Cardiac septum (tissue), 1 donor: ENCODE measurements at regions not wholly inside any gene's neighbourhood (a gene's known extent, or its start where the extent isn't known, plus 50 kb on each side); places are given as distances from the start of the nearest gene placed in this dataset.

Source experiments
- DNase-seq: peaks from one replicate; pipeline ENCODE4 v3.0.0-alpha.2; 2020; ENCODE audit warnings: low spot score
- intact Hi-C: fragments of 100-400 bp; cut with DNase I; formaldehyde crosslinking; loops from one replicate; pipeline ENCODE4 v1.14.0; 2022
- donor health status: DM: no; HTN: no; CAD: no.

DNA sequence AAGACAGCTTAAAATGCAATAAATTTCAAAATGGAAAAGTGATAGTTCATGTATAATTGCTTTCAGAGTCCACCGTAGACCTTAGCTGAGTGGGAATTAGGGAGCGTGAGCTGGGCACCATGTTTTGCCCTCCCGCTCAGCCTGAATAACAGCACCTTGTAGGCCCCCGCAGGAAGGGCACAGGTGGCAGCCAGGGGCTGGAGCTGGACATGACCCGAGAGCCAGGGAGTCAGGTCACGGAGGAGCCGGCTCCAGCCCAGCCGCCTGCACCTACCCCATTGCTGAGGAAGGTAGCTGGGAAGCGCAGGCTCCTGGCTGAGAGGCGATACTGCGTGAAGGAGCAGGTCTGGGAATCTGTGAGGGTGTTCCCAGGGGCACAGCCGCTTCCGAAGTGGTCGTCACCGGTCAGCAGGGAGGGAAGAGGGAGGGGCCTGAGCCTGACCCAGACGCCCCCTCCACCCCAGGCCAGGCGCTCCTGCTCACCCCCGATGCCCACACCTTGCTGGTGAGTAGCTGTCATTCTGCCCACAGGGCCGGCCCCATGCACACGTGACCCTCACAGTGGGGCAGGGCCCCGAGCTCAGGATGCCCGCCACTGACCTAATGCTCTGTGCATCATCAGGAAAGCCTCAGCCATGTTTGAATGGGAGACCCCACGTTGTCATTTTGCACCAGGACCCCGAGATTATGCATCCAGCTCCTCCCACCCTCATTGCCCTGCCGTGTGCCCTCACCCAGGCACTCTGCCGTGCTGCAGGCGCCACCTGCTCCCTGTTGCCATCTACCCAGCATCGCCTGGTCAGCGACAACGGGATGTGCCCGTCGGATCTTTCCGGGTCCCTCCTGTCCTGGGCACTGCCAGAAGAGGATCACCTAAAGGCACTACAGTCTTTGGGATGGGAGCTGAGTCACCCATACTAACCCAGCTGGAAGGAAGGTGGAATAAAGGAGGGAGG is 129.2 kb upstream of the TCERG1L start:
- no peak for DNase-seq
- intact Hi-C loops, result no loop called here

DNA sequence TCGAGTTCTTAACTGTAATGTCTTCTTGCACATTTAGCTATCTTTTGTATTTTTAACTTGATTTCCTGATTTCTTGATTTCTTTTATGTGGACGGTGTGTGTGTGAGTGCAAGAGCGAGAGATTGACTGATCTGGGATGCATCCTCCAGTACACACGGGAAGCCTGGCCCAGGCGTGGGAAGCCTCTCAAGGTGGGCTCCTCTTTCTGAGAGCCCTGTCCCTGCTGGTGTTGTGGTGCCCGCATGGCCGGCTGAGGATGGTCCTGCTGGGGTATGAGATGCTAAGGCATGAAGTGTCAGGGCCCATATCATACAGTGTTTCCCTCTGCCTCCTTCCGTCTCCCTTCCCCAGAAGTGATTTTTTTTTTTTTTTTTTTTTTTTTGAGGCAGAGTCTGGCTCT is 130.8 kb upstream of the TCERG1L start:
- DNase-seq, result no peak
- intact Hi-C loops, result no loop called here

DNA sequence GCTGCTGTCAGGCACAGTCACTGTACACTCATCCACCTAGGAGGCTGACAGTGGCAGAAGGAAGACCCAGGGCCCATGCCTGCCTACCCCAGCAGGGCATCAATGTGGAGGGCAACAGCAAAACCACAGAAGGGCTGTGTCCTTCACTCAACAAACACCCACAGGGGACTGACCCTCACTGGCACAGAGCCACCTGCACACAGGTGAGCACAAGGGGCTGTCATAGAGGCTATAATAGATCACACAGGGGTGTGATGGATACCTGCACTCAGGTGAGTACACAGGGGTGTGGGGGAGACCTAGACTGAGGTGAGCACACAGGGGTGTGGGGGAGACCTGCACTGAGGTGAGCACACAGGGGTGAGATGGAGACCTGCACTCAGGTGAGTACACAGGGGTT is 132.8 kb upstream of the TCERG1L start:
- intact Hi-C loops, result no loop called here
- DNase-seq, result no peak

DNA sequence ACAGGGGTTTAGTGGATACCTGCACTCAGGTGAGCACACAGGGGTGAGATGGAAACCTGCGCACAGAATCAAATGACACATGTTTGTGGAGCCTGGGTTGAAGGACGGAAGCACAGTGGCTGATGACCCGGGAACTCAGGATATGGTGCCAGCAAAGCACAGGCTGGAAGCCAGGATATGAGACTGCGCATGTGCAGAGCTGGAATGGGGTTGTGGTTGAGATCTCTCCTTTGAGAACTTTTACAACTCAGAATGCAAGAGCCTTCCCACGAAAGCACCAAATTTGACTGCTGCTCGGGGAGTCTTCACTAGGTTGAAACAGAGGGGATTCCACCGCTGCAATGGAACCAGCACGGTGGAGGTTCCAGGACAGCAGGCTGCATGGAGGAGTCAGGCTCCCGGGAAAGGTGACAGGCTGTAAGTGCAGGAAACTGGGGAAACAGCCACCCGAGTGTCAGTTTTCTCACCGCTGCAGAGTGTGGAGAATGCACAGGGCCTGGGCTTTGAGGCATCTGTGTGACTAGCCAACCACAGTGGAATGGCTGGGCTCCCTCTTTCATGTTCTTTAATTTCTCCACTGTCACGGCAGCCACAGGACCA is 133.4 kb upstream of the TCERG1L start:
- intact Hi-C loops, result no loop called here
- DNase-seq, result no peak

DNA sequence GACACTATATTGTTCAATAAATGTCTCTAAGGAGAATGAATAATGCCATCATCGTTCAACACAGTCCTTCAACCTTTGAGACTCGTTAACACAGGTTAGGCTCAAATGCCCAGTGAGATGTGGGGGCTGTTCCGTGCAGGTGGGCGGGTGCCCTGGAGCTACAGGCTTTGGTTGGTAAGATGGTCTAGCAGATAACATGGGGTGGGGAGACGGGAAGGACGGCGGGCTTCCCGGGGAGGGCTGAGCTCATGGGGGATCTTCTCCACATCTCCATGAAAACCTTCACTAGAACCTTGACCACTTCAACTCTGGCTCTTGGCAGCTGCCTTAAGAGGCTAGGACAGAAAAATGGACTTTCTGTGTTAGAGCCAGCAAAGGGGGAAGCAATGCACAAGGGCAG is 134.1 kb upstream of the TCERG1L start:
- intact Hi-C loops, result no loop called here

DNA sequence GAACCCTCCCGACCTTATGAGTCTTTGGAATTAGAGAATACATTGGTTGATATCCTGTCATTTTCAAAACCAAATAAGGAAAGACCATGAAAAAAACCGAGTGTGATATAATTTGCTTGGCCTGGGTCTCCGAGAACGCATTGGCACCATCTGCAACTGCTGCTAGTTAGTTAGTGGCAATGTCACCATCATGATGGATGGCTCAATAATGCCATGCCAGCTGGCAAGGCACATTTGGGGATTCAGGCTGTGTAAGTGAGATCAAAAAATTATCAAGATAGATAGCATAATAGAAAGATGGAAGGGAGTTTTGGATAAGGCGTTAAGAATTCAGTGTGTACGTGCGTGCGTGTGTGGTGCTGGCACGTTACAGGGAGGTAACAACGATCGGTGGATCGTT is 134.7 kb upstream of the TCERG1L start:
- intact Hi-C loops, result no loop called here
- DNase-seq, result no peak

More for the DNA sequence above, 134.1 kb upstream of the TCERG1L start:
- no peak for DNase-seq

DNA sequence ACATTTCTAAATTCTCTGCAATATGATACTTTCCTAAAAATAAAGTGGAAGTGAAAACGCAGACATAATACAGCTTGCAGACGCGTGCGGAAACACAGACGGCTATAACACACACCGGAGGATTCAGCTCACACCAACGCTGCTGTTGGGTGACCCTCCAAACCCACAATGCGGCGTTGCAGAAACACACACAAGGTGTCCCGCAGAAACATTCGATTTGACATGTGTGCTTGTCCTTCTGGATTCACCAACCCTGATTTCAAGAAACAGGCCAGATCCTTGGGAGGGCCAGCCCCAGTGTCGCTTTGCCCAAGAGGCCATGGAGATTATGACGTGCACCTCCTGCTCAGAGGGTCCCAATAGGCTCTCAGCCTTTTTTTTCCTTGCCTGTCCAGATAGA is 136.7 kb upstream of the TCERG1L start:
- intact Hi-C loops, result no loop called here
- no peak for DNase-seq

DNA sequence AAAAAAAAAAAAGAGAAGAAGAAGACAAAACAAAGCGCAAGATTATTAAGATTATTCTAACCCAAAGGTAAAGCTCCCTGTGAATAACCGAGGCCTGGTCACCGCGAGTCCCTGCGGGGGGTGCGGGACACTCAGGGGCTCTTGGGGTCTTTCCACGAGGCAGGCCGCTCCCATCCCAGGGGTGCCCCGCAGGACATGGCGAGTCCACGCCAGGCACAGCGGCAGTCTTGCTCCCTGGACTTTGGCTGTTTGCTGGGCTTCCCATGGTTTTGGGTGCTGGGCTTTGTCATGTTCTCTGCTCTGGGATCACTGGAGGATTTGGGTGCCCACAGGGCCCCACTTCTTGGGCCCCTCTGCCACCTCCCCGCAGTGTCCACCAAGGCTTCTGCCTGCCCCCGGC is 137.4 kb upstream of the TCERG1L start:
- DNase-seq, result no peak
- intact Hi-C loops, result no loop called here

DNA sequence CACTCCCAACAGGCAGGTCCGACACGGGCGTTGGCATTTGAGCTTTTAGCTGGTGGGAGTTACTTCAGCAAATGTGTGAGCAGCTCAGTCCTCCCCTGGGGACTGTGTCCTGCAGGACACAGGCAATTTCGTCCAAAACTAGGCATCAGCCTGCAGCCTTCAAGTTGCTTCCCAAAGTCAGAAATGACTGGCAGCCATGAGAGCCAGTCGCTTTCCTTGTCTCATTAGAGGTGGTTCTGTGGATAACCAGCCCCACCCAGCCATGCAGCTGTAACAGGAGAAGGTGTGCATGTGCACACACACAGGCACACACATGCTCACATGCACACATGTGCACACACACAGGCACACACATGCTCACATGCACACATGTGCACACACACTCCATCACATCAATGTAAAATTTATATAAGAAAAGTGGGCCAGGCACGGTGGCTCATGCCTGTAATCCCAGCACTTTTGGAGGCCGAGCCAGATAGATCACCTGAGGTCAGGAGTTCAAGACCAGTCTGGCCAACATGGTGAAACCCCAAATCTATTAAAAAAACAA is 138.8 kb upstream of the TCERG1L start:
- no peak for DNase-seq
- intact Hi-C loops, result no loop called here

DNA sequence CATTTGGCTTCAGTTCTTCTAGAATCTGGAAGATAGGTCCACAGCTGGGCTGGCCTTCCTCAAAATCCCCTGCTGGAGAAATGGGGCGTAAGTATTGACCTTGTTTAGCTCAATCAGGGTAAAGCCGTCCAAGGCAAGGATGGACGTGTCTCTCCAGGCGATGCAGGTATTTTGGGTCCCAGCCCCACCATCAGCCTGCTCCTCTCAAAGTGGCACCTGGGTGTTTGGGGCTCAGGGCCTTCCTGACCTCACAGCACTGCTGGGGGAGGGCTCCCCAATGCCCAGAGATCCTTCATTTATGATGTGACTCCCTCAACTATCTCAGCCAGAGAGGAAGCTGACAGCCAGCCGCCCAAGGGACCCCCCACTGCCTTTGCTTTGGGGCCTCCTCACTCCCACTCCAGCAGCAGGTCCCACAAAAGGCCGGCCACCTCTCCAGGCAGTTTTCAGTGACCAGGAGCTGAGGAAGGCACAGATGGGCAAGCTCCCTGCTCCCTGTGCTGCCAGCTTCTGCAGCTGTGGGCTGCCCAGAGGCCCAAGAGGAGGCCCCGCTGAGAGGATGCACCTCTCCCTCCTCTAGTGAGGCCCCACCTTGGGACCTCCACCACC is 140.0 kb upstream of the TCERG1L start:
- no peak for DNase-seq
- intact Hi-C loops, result no loop called here

DNA sequence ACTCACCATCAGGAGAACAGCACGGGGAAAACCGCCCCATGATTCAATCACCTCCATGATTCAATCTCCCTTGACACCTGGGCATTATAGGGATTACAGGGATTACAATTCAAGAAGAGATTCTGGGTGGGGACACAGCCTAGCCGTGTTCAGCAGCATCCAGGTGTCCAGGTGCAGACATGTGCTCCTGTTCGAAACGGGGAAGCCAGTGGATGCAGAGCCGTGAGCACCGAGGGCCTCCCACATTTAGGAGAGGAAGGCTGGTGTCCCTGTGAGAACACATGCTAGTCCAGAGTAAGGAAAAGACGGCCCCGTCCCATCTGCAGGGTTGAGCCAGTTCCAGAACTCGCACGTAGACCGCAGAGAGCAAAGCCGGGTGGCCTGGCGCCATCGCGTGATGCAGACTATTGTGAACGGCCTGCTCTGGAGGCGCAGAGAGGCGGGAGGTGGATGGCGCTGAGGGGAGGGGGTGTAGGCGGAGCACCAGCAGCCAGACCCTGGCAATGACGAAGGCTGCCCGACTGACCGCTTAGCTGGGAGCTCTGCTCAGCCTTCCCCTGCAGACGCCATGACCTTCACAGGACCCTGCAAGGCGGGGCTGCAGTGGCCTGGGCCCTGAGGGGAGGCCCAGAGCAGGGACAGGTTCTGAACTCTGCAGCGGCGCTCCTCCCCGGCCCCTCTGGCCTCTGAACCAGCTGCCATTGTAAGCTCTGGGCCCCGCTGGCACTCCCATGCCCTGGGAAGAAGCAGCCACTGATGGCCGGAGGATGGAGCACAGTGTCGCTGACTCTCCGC is 141.6 kb upstream of the TCERG1L start:
- intact Hi-C loops, result no loop called here
- DNase-seq, result peak; percentile 74

DNA sequence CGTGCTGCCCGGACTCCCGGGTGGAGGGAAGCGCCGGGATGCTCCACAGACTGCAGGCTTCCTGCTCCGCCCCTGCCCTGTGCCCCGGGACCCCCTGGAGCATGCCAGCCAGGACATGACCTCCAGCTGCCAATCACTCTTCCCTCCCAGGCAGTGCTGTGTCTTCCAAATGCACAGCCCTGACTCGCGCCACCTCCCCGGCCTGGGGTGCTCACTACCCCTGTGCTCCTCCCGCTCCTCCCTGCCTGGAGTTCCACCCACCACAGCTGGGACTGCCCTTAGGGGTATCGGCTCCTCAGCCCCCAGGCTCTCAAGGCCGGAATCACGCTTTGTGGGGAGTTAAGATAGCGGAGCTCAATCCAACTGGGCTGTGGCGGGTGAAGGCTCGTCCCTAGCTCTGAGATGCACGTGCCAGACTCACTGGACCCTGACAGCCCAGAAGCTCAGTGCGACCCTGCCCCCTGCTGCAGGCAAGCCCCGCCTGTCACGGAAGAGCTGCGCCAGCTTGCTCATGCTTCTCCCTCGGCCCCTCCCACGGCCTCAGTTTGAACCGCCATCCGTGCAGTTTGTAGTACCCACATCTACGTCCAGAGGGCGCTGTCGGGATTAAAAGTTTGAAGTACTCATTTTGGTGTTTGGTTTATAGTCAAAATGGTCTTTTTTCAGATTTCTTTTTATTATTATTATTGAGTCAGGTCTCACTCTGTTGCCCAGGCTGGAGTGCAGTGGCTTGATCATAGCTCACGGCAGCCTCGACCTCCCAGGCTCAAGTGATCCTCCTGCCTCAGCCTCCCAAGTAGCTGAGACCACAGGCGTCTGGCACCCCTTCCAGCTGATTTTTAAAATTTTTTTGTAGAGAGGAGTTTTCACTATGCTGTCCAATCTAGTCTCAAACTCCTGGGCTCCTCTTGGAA is 142.5 kb upstream of the TCERG1L start:
- DNase-seq, result peak; percentile 73
- intact Hi-C loops, result no loop called here

DNA sequence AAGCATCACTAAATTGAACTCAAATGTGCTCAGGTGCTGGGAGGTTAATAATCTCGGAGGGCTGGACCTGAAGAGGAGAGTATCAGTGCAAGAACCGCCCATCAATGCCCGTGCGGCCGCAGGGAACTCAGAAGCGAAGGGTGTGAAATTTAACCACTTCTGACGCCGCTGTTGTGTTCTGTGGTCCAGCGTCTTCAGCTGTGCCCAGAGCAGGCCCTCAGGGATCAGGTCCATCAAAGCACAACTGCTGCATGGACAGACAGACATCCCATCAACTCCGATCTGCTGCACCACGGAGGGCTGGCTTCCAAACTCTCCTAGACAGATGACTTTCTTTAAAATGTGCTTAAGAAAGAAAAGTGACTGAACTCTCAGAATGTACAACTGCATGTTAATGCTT is 144.9 kb upstream of the TCERG1L start:
- intact Hi-C loops, result no loop called here
- DNase-seq, result no peak

DNA sequence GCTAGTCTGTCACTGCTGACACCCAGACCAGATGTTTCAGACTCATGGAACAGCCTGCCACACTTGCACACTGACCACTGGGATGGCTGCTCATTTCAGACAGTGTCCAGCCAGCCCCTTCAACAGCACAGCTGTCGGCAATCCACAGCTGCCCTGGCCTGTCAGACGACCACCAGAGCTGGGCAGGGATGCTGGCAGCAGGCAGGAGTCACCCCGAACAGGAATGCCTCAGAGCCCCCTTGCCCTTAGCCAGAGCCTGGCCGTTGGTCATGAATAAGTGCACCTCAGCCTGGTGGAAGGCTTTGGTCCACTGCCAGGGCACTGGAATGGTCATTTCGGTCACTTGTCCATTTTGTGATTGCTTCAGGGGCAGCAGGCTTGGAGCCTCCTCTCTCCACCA is 149.6 kb upstream of the TCERG1L start:
- no peak for DNase-seq
- intact Hi-C loops, result no loop called here

DNA sequence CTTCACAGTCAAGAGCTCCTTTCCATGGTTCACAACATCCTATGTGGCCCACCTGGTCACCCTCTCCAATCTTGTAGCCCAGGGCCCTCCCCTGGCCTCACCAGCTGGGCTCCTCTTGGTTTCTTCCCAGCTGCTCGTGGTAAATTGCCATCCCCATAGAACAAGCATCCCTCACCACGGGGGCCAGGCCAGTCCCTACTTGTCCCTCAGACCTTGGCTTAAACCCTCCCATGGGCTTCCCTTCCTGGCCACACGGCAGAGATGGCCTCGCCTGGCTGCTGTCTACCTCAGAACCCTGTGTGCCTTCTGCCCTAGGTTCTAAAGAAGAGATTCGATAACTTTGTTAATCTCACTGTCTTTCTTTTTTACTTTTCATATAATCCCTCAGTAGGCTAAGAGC is 153.3 kb upstream of the TCERG1L start:
- intact Hi-C loops, result no loop called here
- no peak for DNase-seq

DNA sequence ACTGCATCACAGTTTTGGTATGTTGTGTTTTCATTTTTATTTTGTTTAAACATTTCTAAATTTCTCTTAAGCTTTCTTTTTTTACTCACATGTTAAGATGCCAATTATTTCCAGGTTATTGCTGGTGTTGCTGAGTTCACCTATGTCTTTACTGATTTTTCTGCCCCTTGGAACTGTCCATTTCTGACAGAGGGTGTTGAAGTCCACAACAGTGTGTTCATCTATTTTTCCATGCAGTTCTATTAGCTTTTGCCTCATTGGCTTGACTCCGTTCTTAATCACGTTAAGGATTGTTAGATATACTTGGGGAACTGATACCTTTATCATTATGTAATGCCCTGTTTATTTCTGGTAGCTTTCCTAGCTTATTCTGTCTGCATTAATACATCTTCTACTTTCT is 158.0 kb upstream of the TCERG1L start:
- DNase-seq, result no peak
- intact Hi-C loops, result no loop called here

DNA sequence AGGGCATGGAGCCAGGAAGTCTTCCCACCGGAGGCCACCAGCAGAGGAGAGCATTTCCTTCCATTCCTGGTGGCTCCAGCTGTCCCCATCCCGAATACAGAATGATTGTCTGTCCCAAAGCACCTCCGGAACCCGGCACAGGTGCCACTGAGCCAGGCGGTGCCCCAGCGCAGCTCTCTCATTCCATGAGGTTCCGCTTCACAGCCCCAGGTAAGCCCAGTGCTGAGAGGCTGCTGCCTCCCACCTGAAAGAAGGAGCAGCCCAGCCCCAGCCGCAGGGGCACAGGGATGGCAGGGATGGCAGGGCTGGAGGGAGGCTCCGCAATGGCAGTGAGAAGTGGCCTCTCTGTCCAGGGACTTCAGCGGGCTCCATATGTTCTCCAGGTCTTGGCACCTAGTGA is 162.1 kb upstream of the TCERG1L start:
- intact Hi-C loops, result no loop called here
- DNase-seq, result no peak

DNA sequence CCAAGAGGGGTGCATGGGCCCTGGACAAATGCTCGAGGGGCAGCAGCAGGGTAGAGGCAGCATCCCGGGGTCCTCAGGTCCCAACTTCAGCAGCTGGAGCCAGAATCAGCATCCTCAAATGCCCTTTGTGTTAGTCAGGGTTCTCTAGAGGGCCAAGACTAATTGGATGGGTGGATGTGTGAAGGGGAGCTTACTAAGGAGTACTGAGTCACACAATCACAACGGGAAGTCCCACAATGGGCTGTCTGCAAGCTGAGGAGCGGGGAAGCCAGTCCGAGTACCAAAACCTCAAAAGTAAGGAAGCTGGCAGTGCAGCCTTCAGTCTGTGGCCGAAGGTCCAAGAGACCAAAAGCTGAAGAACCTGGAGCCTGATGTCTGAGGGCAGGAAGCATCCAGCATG is 162.9 kb upstream of the TCERG1L start:
- intact Hi-C loops, result no loop called here
- no peak for DNase-seq

DNA sequence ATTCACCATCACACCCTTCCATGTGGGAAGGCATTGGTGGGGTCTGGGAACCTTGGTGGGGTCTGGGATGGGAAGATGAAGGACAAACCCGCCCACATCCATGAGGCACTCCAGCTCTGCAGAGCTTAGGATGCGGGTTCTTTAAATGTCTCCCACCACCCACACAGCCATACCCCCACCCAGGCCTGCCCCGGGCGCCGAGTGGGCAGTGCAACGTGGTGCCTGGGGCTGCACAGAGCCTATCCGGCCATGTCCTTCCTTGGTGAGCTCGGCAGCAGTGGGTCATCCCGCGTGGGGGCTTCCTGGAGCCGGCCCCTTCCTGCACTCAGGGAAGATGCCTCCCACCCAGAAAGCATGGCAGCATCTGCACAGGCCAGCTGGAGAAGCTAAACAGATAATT is 163.5 kb upstream of the TCERG1L start:
- DNase-seq, result no peak
- intact Hi-C loops, result no loop called here
